K562 (cell line): ENCODE measurements at regions not wholly inside any gene's neighbourhood (a gene's known extent, or its start where the extent isn't known, plus 50 kb on each side); places are given as distances from the start of the nearest gene placed in this dataset.

Source experiments
- EGR1 ChIP-seq: fragments of 450-650 bp; conservative IDR thresholded peaks from 2 replicates; pipeline ENCODE4 v1.6.1; 2017; ENCODE audit warnings: mild to moderate bottlenecking
- EP300 ChIP-seq: IDR thresholded peaks from 2 replicates; pipeline ENCODE4 v1.6.1; 2012; ENCODE audit warnings: low read length, improper control_type of control experiment
- KLF10 ChIP-seq: fragments of 250-450 bp; sonication (Bioruptor Pico); IDR thresholded peaks from 2 replicates; pipeline ENCODE4 v1.6.1; 2021; ENCODE audit warnings: matching md5 sums
- POLR2A ChIP-seq: fragments of 450-650 bp; conservative IDR thresholded peaks from 2 replicates; pipeline ENCODE4 v1.6.1; 2016
- POLR2AphosphoS5 ChIP-seq: IDR thresholded peaks from 2 replicates; pipeline ENCODE4 v1.6.1; 2011; ENCODE audit warnings: mild to moderate bottlenecking, low read depth, low read length, moderate library complexity; ENCODE audit not compliant: control insufficient read depth, insufficient read depth
- TCF3 ChIP-seq: sonication (generic); formaldehyde crosslinking; IDR thresholded peaks from 2 replicates; pipeline ENCODE4 v1.4.0; 2020; ENCODE audit warnings: mild to moderate bottlenecking, missing genetic modification reagents
- U2AF2 ChIP-seq: fragments of 200-400 bp; formaldehyde crosslinking; optimal IDR thresholded peaks from 2 replicates; pipeline ENCODE3; 2017; ENCODE audit warnings: low read depth, mild to moderate bottlenecking, low read length
- ZNF143 ChIP-seq: sonication (generic); formaldehyde crosslinking; IDR thresholded peaks from 2 replicates; pipeline ENCODE4 v1.9.0; 2022; ENCODE audit warnings: mild to moderate bottlenecking, missing genetic modification reagents
- ZNF316 ChIP-seq: fragments of 450-650 bp; IDR thresholded peaks from 2 replicates; pipeline ENCODE4 v1.6.1; 2016
- TF ChIP-seq, protein P1 (sequence below): fragments of 250-450 bp; sonication (Bioruptor Pico); IDR thresholded peaks from 2 replicates; pipeline ENCODE4 v1.4.0; 2020; ENCODE audit warnings: mild to moderate bottlenecking, moderate library complexity

DNA sequence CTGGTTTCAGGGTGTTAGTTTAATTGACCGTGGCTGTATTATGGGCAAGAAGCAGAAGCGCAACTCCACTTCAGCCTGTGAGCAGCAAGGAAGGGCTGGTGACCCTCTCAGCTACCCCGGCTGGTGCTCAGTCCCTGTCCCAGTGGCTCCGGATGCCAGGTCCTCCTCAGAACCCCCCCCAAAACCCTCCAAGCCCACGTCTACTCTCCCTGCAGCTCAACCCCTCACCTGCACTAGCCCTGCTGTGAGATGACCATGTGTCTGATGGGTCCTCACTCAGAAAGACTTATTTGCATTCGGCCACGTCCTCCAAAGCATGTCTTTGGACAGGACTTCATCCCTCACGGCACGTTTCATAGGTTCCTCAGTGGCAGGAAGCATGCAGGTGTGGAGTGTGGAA is 119.7 kb upstream of the ALKAL2 start:
- TF ChIP-seq ZNF143 = no peak
- TF ChIP-seq KLF10 (CRISPR knock-in tag) = no peak
- no peak for TF ChIP-seq POLR2AphosphoS5
- TF ChIP-seq ZNF316 = no peak
- no peak for TF ChIP-seq EP300
- TF ChIP-seq TCF3 (CRISPR knock-in tag) = no peak
- TF ChIP-seq U2AF2 = no peak
- TF ChIP-seq, protein P1, sequence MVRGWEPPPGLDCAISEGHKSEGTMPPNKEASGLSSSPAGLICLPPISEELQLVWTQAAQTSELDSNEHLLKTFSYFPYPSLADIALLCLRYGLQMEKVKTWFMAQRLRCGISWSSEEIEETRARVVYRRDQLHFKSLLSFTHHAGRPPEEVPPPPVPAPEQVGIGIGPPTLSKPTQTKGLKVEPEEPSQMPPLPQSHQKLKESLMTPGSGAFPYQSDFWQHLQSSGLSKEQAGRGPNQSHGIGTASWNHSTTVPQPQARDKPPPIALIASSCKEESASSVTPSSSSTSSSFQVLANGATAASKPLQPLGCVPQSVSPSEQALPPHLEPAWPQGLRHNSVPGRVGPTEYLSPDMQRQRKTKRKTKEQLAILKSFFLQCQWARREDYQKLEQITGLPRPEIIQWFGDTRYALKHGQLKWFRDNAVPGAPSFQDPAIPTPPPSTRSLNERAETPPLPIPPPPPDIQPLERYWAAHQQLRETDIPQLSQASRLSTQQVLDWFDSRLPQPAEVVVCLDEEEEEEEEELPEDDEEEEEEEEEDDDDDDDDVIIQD (CRISPR knock-in tag) = no peak
- no peak for TF ChIP-seq EGR1
- TF ChIP-seq POLR2A = no peak
